Hepatocyte (in vitro differentiated cells): ENCODE measurements at regions not wholly inside any gene's neighbourhood (a gene's known extent, or its start where the extent isn't known, plus 50 kb on each side); places are given as distances from the start of the nearest gene placed in this dataset.

Experiments used
- EZH2 ChIP-seq: fragments of 200-600 bp; sonication (generic); IDR thresholded peaks from 2 replicates; pipeline ENCODE4 v1.6.1; 2016; ENCODE audit warnings: antibody characterized with exemption, mild to moderate bottlenecking, borderline replicate concordance
- EZH2phosphoT487 ChIP-seq: fragments of 200-600 bp; sonication (generic); IDR thresholded peaks from one replicate; pipeline ENCODE4 v1.6.1; 2018; ENCODE audit warnings: antibody characterized with exemption, mild to moderate bottlenecking, low read depth, moderate library complexity; ENCODE audit not compliant: unreplicated experiment, severe bottlenecking
- TF ChIP-seq, protein P1 (sequence below): fragments of 200-600 bp; sonication (generic); IDR thresholded peaks from 2 replicates; pipeline ENCODE4 v1.5.1; 2016; ENCODE audit warnings: antibody characterized with exemption, mild to moderate bottlenecking; ENCODE audit not compliant: poor library complexity

DNA sequence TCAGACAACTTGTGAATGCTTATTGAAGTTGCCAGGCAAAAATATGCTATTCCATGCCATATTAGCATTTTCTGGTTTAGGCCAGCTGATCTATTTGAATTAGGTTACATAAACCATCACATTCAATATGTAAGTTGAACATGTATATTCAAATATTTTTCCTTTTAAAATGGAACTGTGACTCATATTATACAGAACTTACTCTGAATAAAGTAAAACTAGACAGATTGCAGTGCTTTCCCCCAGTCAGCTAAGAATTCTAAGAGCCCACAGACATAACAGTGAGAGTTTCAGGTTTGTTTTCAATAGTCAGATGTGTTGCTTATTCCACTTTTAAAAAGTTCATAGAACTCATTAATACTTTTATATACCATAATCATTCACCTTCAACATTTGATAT lies 119.8 kb downstream of the MGST1 start:
- TF ChIP-seq, protein P1, sequence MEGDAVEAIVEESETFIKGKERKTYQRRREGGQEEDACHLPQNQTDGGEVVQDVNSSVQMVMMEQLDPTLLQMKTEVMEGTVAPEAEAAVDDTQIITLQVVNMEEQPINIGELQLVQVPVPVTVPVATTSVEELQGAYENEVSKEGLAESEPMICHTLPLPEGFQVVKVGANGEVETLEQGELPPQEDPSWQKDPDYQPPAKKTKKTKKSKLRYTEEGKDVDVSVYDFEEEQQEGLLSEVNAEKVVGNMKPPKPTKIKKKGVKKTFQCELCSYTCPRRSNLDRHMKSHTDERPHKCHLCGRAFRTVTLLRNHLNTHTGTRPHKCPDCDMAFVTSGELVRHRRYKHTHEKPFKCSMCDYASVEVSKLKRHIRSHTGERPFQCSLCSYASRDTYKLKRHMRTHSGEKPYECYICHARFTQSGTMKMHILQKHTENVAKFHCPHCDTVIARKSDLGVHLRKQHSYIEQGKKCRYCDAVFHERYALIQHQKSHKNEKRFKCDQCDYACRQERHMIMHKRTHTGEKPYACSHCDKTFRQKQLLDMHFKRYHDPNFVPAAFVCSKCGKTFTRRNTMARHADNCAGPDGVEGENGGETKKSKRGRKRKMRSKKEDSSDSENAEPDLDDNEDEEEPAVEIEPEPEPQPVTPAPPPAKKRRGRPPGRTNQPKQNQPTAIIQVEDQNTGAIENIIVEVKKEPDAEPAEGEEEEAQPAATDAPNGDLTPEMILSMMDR, result no peak
- no peak for TF ChIP-seq EZH2phosphoT487
- TF ChIP-seq EZH2, result no peak
